GM19372 (cell line): ENCODE measurements at regions not wholly inside any gene's neighbourhood (a gene's known extent, or its start where the extent isn't known, plus 50 kb on each side); places are given as distances from the start of the nearest gene placed in this dataset.

ENCODE experiments used
- ATAC-seq: cut with Tn5 transposase; IDR thresholded peaks from one replicate; pipeline ENCODE4 v1.9.1; 2021; ENCODE audit warnings: mild to moderate bottlenecking, low read depth, moderate library complexity; ENCODE audit not compliant: unreplicated experiment

- no peak for ATAC-seq
These were observed 149.9 kb upstream of the RGS18 start for GRCh38 chr1:192008281-192008825.

GRCh38 chr1:192010406-192010805 is 147.9 kb upstream of the RGS18 start:
- ATAC-seq = no peak

- ATAC-seq = no peak
These were observed 146.7 kb upstream of the RGS18 start for GRCh38 chr1:192011525-192011924.

DNA sequence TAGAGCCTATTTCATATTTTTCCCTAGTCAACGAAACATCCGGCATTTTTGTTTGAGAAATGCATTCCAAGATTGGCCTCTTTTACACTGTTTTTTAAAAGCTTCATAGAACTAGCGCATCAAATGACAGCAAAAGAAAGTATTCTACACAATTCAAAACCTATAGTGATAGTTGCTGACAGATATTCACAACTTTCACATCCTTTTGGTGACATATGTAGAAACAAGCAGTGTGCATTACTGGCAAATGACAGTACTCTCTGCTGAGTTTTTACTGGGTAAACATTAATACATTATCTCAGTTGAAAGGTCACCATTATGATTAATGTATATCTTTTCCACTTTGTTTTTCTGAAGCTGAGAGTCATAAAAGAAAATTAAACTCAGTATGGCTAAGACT is 135.4 kb upstream of the RGS18 start:
- ATAC-seq = no peak

DNA sequence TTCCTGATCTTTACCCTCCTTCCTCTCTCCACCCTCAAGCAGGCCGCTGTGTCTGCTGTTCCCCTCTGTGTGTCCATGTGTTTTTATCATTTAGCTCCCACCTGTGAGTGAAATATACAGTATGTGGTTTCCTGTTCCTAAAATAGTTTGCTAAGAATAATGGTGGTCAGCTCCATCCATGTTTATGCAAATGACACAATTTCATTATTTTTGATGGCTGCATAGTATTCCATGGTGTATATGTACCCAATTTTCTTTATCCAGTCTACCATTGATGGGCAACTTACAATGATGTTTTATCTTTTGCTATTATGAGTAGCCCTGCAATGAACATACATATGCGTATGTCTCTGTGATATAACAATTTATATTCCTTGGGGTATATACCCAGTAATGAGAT is 133.4 kb upstream of the RGS18 start:
- no peak for ATAC-seq

GRCh38 chr1:192038567-192038966 is 119.7 kb upstream of the RGS18 start:
- ATAC-seq = no peak

GRCh38 chr1:192045131-192045530 is 113.1 kb upstream of the RGS18 start:
- no peak for ATAC-seq

GRCh38 chr1:192053531-192053971 is 104.7 kb upstream of the RGS18 start:
- no peak for ATAC-seq

DNA sequence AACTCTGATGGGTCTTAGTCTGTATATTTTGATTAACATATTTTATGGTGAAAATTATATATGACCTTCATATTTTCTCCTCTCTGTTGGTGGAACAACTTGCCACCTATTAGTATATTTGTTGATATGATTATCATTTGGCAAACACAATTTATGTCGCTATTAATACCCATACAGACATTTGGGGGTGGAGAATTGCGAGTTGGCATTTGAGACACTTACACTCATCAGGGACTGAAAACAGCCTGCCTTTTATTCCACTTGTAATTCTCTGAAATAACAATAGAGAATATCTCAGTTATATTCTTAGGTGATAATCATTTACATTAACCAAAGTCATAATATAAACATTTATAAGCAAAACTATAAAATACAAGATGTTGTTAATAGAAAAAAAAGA is 100.5 kb upstream of the RGS18 start:
- ATAC-seq = no peak

DNA sequence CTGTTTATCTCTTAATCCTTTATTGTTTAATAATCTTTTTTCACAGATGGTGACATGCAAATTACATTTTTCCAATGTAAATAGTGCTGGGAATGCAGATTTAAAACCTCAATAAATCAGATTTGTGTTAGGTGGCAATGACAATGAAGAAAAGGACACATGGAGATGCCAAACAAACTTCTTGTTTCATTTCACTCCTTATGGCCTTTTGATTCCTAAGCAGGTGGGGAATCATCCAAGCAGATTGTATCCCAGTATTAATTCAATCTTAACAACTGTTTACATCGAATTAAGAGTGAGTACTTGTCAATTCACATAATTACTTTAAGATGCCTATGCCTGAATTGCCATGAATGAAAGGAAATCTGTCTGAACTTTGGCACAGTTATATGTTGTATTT is 98.9 kb upstream of the RGS18 start:
- ATAC-seq = no peak

GRCh38 chr1:192061556-192061955 is 96.7 kb upstream of the RGS18 start:
- ATAC-seq = no peak

- no peak for ATAC-seq
These were observed 93.2 kb upstream of the RGS18 start for GRCh38 chr1:192065087-192065486.

DNA sequence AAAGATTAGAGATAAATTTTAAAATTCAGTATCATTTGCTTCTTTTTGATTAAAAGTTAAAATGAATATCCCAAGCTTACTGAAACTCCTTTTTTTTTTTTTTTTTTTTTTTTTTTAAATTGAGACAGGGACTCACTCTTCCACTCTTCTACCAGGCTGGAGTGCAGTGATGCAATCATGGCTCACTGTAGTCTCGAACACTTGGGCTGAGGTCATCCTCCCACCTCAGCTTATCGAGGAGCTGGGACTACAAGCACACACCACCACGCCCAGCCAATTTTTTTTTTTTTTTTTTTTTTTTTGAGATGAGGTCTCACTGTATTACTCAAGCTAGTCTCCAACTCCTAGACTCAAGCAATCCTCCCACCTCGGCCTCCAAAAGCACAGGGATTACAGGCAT is 92.1 kb upstream of the RGS18 start:
- no peak for ATAC-seq

DNA sequence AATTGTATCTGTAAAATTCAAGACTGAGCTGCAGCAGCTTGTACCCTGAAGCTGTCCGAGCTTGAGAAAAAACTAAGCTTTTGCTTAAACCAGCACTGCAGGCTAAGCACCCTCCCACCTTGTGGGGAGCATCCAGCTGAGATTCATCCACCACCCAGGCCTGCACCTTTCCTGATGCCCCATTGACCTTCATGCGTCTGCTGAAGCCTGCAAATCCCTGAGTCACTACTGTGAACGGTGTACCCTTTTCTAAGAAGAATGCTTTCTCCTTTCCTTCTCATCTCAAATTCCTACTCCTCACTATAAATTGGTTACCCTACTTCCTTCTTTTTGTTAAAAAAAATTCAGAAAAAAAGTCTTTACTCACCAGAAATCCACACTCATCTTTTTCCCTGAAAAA is 90.9 kb upstream of the RGS18 start:
- ATAC-seq = no peak

GRCh38 chr1:192070213-192070612 is 88.0 kb upstream of the RGS18 start:
- ATAC-seq = no peak

- no peak for ATAC-seq
These were observed 77.6 kb upstream of the RGS18 start for GRCh38 chr1:192080684-192081083.

DNA sequence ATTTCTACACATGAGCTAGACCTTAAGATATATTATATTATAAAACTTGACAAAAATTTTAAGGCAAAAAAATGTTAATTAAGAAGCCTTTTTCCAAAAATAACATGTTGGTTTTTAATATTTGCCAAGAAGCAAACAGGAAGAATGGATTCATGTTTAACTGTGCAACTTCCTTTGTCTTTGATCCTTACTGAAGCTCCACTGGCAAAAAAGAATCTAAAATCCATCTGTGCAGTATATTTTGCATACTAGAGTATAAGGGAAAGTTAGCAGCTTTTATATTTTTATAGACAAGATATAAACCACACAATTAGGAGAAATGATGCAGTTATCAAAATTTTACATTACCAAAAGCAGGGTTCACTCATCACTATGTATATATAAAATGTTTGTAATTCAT is 76.9 kb upstream of the RGS18 start:
- ATAC-seq = no peak

GRCh38 chr1:192086644-192087043 is 71.6 kb upstream of the RGS18 start:
- ATAC-seq = no peak

- ATAC-seq = no peak
These were observed 70.9 kb upstream of the RGS18 start for GRCh38 chr1:192087334-192087733.

DNA sequence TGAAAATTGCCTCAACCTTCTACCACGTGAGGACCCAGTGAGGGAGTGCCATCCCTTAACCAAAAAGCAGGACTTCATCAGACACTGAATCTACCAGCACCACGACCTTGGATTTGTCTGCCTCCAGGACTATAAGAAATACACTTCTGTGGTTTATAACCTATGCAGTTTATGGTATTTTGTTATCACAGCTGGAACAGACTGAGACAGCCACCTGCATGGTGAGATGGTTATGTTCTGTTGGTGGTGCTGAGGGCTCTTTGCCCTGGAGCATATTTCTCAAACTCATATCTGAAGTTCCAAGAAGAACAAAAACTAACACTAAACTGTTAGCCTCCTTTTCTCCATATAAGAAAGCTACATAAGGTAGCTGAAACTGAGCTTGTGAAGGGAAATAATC is 69.8 kb upstream of the RGS18 start:
- no peak for ATAC-seq

- no peak for ATAC-seq
These were observed 60.3 kb upstream of the RGS18 start for GRCh38 chr1:192098001-192098400.

DNA sequence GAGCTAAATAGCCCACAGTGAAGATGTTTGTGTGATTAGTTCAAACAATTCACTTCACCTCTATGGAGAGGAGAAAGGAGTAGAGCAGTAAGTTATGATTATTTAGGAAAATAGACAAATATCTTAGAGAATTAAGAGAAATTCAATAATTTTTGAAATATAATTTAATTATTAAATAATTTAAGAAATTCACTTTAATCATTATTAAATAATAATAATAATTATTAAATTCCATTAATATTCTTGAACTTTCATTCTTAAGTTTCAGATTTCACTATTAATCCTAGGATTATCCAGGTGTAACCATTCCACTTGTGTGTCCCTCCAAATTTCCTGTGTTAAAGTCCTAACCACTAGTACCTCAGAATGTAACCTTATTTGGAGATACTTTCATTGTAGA is 58.9 kb upstream of the RGS18 start:
- ATAC-seq = no peak
